HL-60 (cell line): ENCODE measurements at regions not wholly inside any gene's neighbourhood (a gene's known extent, or its start where the extent isn't known, plus 50 kb on each side); places are given as distances from the start of the nearest gene placed in this dataset.

Experiments
- GABPA ChIP-seq: IDR thresholded peaks from 2 replicates; pipeline ENCODE4 v1.6.1; 2012; ENCODE audit warnings: low read depth
- POLR2AphosphoS5 ChIP-seq: IDR thresholded peaks from 2 replicates; pipeline ENCODE4 v1.6.1; 2012; ENCODE audit warnings: low read depth
- REST ChIP-seq: IDR thresholded peaks from 2 replicates; pipeline ENCODE4 v1.6.1; 2012; ENCODE audit warnings: low read depth; ENCODE audit not compliant: insufficient replicate concordance
- TF ChIP-seq, protein P1 (sequence below): IDR thresholded peaks from one replicate; pipeline ENCODE4 v1.5.1; 2011; ENCODE audit warnings: low read length, control low read depth, inconsistent platforms; ENCODE audit not compliant: insufficient read depth

- TF ChIP-seq, protein P1, sequence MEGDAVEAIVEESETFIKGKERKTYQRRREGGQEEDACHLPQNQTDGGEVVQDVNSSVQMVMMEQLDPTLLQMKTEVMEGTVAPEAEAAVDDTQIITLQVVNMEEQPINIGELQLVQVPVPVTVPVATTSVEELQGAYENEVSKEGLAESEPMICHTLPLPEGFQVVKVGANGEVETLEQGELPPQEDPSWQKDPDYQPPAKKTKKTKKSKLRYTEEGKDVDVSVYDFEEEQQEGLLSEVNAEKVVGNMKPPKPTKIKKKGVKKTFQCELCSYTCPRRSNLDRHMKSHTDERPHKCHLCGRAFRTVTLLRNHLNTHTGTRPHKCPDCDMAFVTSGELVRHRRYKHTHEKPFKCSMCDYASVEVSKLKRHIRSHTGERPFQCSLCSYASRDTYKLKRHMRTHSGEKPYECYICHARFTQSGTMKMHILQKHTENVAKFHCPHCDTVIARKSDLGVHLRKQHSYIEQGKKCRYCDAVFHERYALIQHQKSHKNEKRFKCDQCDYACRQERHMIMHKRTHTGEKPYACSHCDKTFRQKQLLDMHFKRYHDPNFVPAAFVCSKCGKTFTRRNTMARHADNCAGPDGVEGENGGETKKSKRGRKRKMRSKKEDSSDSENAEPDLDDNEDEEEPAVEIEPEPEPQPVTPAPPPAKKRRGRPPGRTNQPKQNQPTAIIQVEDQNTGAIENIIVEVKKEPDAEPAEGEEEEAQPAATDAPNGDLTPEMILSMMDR, result no peak
- TF ChIP-seq GABPA, result no peak
- no peak for TF ChIP-seq POLR2AphosphoS5
- no peak for TF ChIP-seq REST
These were observed 88.3 kb upstream of the KCNQ5 start for GRCh38 chr6:72533606-72534005.
